Activated CD8-positive, alpha-beta T cell treated with anti-CD3 and anti-CD28 coated beads, Interleukin-2, amount 10 ng/mL, durations not matched to agents 7 days and 5 days (primary cell): ENCODE measurements at regions not wholly inside any gene's neighbourhood (a gene's known extent, or its start where the extent isn't known, plus 50 kb on each side); places are given as distances from the start of the nearest gene placed in this dataset.

Source experiments
- ATAC-seq: fragments of 150-1000 bp; cut with Tn5 transposase; one replicate; pipeline ENCODE4 v1.10.0; 2021; ENCODE audit warnings: moderate library complexity
- CTCF ChIA-PET: fragments of 350-600 bp; sonication (Branson Sonifier 250); formaldehyde crosslinking; loops from one replicate; lab custom pipeline; 2021; ENCODE audit warnings: antibody characterized with exemption; lab: Charles Lee
- POLR2A ChIA-PET: fragments of 350-600 bp; sonication (Branson Sonifier 250); formaldehyde crosslinking; loops from one replicate; lab custom pipeline; 2021; ENCODE audit warnings: antibody characterized with exemption; lab: Charles Lee
- DNase-seq: peaks from one replicate; pipeline ENCODE4 v3.0.0-alpha.2; 2020
- H3K27ac Mint-ChIP-seq: one replicate; pipeline ENCODE4 v1.8.0; 2021; ENCODE audit warnings: mild to moderate bottlenecking, mixed read lengths
- H3K27me3 Mint-ChIP-seq: one replicate; pipeline ENCODE4 v1.8.0; 2021; ENCODE audit warnings: low read depth, mixed read lengths
- H3K36me3 Mint-ChIP-seq: one replicate; pipeline ENCODE4 v1.8.0; 2021; ENCODE audit warnings: low read depth, mixed read lengths
- H3K4me1 Mint-ChIP-seq: one replicate; pipeline ENCODE4 v1.8.0; 2021; ENCODE audit warnings: low read depth, mixed read lengths
- H3K4me3 Mint-ChIP-seq: one replicate; pipeline ENCODE4 v1.8.0; 2021; ENCODE audit warnings: mild to moderate bottlenecking, mixed read lengths
- H3K9me3 Mint-ChIP-seq: one replicate; pipeline ENCODE4 v1.8.0; 2022; ENCODE audit warnings: mixed read lengths; ENCODE audit not compliant: insufficient read depth

DNA sequence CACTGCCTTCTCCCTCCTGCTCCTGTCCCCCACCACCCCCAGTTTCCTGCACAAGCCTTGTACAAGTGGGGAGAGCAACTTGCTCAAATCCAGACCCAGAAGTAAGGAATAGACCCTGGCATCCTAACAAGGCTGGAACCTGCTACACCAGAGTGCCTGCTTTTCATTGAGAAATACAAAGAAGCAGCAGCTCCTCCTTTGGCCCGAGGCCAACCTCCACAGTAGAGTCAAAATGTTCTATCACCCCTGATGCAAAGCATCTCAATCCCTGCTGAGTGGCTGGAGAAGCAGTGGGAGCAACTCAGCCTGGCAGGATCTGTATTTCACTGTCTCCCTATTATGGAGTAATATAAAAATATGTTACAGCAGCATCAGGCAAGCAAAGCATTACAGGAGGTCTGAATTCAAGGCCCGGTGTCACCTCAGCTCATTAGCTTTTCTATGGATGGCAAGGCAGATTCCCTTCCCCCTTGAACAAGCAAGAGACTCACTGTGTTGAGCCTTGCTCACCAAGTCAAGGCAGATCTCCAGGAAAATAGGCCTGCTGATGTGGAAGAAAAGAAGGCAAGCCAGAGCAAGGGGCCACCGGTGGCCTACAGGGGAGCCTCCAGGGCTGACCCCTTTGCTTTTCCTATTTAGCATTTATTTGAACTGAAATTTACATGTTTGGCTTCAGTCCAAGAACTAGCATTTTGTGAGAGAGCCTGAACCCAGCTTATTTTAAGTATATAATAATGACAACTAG, 186.3 kb upstream of the EGLN3 start:
- Mint-ChIP-seq H3K4me1 (no peaks in the 10 kb centered on the region), H3K36me3 (no peaks in the 10 kb centered on the region), H3K9me3 (no peaks in the 10 kb centered on the region), H3K27me3 (peaks cover 7% of the 10 kb centered on the region), H3K4me3 (no peak overlapping the region), H3K27ac (no peak overlapping the region)
- DNase-seq, result no peak
- ChIA-PET CTCF (no interaction called here), POLR2A (no interaction called here)
- no peak for ATAC-seq

DNA sequence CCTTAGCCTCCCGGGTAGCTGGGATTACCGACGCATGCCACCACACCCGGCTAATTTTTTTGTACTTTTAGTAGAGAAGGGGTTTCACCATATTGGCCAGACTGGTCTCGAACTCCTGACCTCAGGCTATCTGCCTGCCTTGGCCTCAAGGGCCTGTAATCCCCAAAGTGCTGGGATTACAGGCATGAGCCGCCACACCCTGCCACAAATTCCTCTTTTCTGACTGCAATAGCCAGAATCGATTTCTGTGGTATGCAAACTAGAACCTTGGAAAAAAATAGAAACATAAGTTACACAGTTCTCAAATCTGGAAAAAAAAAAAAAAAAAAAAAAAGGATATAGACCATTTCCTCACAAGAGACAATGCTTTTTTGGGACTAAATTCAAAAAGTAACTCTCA, 184.6 kb upstream of the EGLN3 start:
- ChIA-PET CTCF (no interaction called here), POLR2A (no interaction called here)
- DNase-seq (no peak), ATAC-seq (no peak)
- no peak overlapping the region for H3K4me3 Mint-ChIP-seq
- peaks cover 6% of the 10 kb centered on the region for H3K27me3 Mint-ChIP-seq
- H3K4me1 Mint-ChIP-seq, result no peaks in the 10 kb centered on the region
- no peaks in the 10 kb centered on the region for H3K36me3 Mint-ChIP-seq
- H3K27ac Mint-ChIP-seq, result no peak overlapping the region
- no peaks in the 10 kb centered on the region for H3K9me3 Mint-ChIP-seq

DNA sequence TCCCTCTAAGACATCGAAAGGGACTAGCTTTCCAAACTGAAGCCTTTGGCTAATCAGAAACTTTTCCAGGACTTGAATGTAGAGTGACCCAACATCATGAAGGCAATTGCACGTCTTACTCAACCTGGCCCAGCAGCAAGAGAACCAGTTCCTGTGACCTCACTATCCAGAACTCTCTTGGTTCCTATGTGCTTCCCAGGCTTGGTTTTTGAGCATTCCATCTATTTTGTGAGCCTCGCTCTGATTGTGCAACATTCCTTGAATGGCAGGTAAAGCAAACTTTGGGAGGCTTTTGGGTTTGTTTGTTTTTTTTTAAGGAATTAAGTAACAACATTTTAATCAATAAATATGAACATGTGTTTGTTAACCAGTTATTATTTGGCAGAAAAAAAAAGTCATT, 183.6 kb upstream of the EGLN3 start:
- peaks cover 6% of the 10 kb centered on the region for H3K27me3 Mint-ChIP-seq
- ATAC-seq (no peak), DNase-seq (no peak)
- no peaks in the 10 kb centered on the region for H3K4me1 Mint-ChIP-seq
- H3K9me3 Mint-ChIP-seq, result no peaks in the 10 kb centered on the region
- H3K4me3 Mint-ChIP-seq, result no peak overlapping the region
- CTCF ChIA-PET, result no interaction called here
- H3K27ac Mint-ChIP-seq, result no peak overlapping the region
- POLR2A ChIA-PET, result no interaction called here
- H3K36me3 Mint-ChIP-seq, result no peaks in the 10 kb centered on the region

DNA sequence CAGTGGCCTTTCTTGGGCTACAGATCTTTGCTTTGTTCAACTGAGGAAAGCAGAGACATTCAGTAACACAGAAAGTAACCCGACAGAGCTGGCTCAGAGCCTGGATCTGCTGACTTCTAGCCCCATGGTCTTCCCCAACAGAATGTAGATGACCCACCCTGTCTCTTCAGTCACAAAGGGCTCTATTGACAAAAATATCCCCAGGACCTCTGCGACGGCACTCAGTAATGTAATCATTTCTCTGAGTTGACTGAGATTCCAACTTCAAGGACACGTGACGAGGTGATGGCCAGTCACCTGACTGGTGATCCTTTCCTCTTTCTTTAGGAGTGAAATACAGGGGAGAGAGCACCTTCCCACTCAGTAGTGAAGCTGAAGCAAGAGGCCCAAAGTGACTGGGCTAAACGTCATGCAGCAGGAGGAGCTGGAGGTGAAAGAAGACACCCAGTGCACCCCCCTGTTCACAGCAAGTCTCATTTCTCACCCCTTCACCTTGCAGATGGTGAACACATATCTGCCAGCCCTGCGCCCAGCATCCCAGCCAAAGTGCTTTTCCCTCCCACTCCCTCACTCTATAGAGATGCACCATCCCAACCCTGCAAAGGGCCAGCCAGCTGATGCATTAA, 179.2 kb upstream of the EGLN3 start:
- ATAC-seq (no peak), DNase-seq (no peak)
- CTCF ChIA-PET, result no interaction called here
- H3K4me3 Mint-ChIP-seq, result no peak overlapping the region
- peaks cover 3% of the 10 kb centered on the region for H3K27me3 Mint-ChIP-seq
- no peaks in the 10 kb centered on the region for H3K4me1 Mint-ChIP-seq
- POLR2A ChIA-PET, result no interaction called here
- H3K36me3 Mint-ChIP-seq, result no peaks in the 10 kb centered on the region
- H3K9me3 Mint-ChIP-seq, result no peaks in the 10 kb centered on the region
- no peak overlapping the region for H3K27ac Mint-ChIP-seq

DNA sequence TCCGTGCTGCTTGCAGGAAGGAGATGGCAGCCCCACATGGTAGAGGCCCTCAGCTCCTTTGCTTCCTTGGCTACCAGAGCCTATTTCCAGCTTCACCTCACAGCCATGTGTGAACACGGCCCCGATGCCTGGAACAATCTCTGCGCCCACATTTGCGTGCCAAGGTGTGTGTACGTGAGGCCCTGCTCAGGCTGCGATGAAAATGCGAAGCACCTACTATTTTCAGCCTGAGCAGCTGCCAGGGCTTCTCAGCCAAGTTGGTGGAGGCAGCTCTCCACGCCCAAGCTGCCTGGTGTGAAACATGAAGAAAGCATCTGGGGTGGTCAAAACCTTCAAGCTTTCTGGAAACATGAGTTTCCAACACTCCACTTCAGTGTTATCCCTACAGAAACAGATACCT, 177.8 kb upstream of the EGLN3 start:
- peaks cover 4% of the 10 kb centered on the region for H3K27me3 Mint-ChIP-seq
- H3K4me1 Mint-ChIP-seq, result no peaks in the 10 kb centered on the region
- H3K27ac Mint-ChIP-seq, result no peak overlapping the region
- no peak for ATAC-seq
- H3K36me3 Mint-ChIP-seq, result no peaks in the 10 kb centered on the region
- no peak for DNase-seq
- no peaks in the 10 kb centered on the region for H3K9me3 Mint-ChIP-seq
- no peak overlapping the region for H3K4me3 Mint-ChIP-seq
- POLR2A ChIA-PET, result no interaction called here
- CTCF ChIA-PET, result no interaction called here

DNA sequence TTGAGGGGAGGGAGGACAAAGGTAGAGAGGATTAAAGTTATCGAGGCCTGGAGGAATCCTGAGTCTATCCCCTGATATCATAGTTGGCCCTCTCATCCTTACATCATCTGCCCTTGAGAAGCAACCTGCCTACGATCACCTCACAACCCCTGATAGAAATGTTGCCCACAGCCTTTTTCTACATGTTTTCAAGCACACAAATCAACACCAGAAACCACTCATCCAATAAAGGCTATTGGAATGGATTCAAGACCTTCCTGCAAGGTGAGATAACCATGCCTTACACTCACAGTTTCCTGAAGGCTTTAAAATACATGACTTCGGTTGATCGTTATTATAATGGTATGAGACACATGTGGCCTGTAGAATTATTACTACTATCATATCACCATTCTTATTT, 175.7 kb upstream of the EGLN3 start:
- CTCF ChIA-PET, result no interaction called here
- H3K27ac Mint-ChIP-seq, result no peak overlapping the region
- POLR2A ChIA-PET, result no interaction called here

DNA sequence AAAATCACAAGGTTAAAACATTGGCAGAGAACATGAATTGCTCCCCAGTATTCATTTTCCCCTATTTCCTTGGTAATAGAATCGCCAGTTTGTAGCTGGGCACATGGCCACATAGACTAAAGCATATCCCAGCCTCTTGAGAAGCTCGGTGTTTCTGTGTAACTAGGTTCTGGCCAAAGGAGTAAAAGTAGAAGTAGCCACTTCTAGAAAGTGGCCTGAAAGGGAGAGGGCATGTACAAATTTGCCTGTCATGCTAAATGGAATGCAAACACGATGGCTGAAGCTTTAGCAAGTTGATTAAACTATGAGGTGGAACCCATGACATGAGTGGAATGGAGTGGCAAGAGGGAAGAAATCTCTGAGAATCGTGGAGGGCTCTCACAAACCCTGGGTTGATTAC, 173.7 kb upstream of the EGLN3 start:
- H3K36me3 Mint-ChIP-seq, result no peaks in the 10 kb centered on the region
- H3K4me1 Mint-ChIP-seq, result no peaks in the 10 kb centered on the region
- H3K4me3 Mint-ChIP-seq, result no peak overlapping the region
- ChIA-PET CTCF (interaction anchor here (1.6 kb wide), 1 partner anchor 285 kb away, joined by 3 read pairs; no protein-coding TSS in a partner anchor), POLR2A (no interaction called here)
- peaks cover 17% of the 10 kb centered on the region for H3K27me3 Mint-ChIP-seq
- H3K27ac Mint-ChIP-seq, result no peak overlapping the region
- DNase-seq (no peak), ATAC-seq (no peak)
- H3K9me3 Mint-ChIP-seq, result no peaks in the 10 kb centered on the region

More for the DNA sequence above, 175.7 kb upstream of the EGLN3 start:
- Mint-ChIP-seq H3K4me1 (no peaks in the 10 kb centered on the region), H3K36me3 (no peaks in the 10 kb centered on the region), H3K27me3 (peaks cover 14% of the 10 kb centered on the region), H3K4me3 (no peak overlapping the region), H3K9me3 (no peaks in the 10 kb centered on the region)
- no peak for ATAC-seq
- DNase-seq, result no peak

DNA sequence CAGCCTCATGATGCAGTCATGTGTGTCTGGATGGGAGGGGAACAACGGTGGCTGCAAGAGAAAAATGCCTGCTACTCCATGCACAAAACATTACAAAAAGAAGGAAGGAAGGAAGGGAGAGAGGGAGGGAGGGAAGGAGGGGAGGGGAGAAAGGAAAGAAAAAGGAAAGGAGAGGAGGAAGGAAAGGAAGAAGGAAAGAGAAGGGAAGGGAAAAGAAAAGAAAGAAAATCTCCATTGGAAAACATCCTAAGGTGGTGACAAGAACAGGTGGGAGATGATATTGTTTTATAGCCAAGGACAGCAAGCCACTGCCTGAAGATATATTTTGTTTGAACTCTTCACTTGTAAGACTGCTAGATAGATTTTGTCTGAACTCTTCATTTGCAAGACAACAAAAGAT, 171.8 kb upstream of the EGLN3 start:
- no peak overlapping the region for H3K4me3 Mint-ChIP-seq
- DNase-seq (no peak), ATAC-seq (no peak)
- H3K4me1 Mint-ChIP-seq, result no peaks in the 10 kb centered on the region
- no peaks in the 10 kb centered on the region for H3K9me3 Mint-ChIP-seq
- no peak overlapping the region for H3K27ac Mint-ChIP-seq
- POLR2A ChIA-PET, result no interaction called here
- peaks cover 17% of the 10 kb centered on the region for H3K27me3 Mint-ChIP-seq
- CTCF ChIA-PET, result no interaction called here
- H3K36me3 Mint-ChIP-seq, result no peaks in the 10 kb centered on the region

DNA sequence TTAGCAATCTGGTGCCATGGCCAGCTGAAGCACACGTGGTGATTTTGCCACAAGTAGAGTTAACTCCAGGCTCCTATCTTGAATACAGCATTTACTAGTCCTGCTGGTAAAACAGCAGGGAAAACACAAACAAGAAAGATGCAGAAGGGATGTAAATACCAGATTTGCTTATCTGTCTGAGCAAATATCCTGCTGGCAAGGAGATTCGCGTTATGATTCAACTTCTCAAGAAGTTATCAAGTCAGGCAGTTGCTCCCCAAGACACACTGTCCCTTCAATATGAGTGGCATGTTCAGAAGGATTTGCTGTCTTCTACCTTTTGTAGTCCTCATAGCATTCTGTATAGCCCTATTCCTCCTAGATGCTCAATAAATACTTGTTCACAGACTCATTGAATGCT, 171.2 kb upstream of the EGLN3 start:
- DNase-seq, result no peak
- ChIA-PET POLR2A (no interaction called here), CTCF (no interaction called here)
- H3K4me3 Mint-ChIP-seq, result no peak overlapping the region
- H3K9me3 Mint-ChIP-seq, result no peaks in the 10 kb centered on the region
- no peak for ATAC-seq
- H3K4me1 Mint-ChIP-seq, result no peaks in the 10 kb centered on the region
- H3K36me3 Mint-ChIP-seq, result no peaks in the 10 kb centered on the region
- H3K27ac Mint-ChIP-seq, result no peak overlapping the region
- H3K27me3 Mint-ChIP-seq, result peaks cover 21% of the 10 kb centered on the region

DNA sequence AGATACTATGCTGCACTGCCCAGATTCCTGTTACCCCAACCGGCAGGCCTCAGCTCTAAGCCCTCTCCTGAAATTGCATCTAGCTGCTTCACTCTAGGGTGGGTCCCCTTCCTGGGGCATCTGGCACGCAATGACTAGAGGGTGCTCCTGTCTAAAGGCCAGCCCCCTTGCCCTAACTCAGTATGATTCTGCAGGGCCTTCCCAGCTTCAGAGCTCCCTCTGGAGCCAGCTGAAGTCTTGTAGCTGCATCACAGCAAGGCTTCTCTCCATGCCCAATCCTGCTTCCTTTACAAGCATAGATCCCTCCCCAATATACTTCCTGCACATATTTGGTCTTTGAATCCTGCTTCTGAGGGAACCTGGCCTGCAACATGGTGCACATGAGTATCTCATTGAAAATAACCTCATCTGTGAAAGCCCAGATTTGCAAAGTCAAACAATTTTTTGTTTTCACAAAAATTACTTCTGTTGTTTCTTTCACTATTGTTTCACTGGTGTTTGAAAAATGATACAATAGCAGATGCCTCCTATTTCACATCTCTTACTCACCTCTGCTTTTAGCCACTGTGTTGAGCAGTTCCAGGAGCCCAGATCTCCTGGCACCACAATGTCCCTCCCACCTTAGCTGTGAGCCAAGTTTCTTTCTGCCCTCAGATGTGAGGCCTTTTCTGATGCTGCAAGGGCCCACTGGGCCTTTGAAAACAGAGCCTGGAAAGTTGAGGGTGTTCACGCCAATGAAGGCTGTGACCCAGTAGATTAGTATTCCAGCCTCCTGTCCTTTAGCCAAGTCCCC, 169.5 kb upstream of the EGLN3 start:
- H3K9me3 Mint-ChIP-seq, result no peaks in the 10 kb centered on the region
- ATAC-seq (no peak), DNase-seq (no peak)
- no peak overlapping the region for H3K4me3 Mint-ChIP-seq
- no peak overlapping the region for H3K27ac Mint-ChIP-seq
- no peaks in the 10 kb centered on the region for H3K4me1 Mint-ChIP-seq
- no peaks in the 10 kb centered on the region for H3K36me3 Mint-ChIP-seq
- peaks cover 32% of the 10 kb centered on the region for H3K27me3 Mint-ChIP-seq
- ChIA-PET CTCF (no interaction called here), POLR2A (no interaction called here)

DNA sequence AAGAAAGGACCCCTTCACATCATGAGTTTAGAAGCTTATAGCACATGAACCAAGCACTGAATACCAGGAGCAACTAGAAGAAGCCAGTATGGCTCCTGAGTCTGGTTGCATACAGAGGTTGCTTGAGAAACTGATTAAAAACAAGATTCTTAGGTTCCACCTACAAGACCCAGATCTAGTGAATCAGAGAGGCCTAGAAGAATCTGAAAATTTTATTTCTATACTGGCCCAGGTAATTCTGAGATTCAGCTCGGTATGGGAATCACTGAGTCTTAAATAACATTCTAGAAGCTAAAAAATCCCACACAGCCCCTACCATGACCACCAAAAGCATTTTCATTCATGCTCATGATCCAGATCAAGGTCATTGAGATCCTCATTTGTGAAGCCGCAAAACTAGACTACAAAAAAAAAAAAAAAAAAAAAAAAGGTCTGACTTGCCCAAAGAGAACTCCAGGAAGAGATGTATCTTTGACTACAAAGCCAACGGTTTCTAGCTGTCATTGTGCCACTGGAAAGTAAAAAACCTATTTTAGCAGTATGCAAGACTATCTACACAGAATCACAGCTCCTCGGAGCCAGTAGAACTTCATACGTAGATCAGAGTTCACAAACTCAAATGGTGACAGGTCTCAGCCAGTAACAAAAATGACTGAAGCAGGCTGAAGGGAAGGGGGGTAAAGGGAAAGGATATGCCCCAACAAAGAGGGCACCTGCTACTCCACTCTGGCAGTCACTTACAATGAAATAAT, 168.4 kb upstream of the EGLN3 start:
- H3K4me1 Mint-ChIP-seq, result no peaks in the 10 kb centered on the region
- no peak overlapping the region for H3K27ac Mint-ChIP-seq
- ChIA-PET POLR2A (no interaction called here), CTCF (interaction anchor here (0.9 kb wide), 1 partner anchor 21 kb away, joined by 4 read pairs; no protein-coding TSS in a partner anchor)
- peaks cover 33% of the 10 kb centered on the region for H3K27me3 Mint-ChIP-seq
- no peak overlapping the region for H3K4me3 Mint-ChIP-seq
- ATAC-seq, result no peak
- DNase-seq, result no peak
- H3K9me3 Mint-ChIP-seq, result no peaks in the 10 kb centered on the region
- H3K36me3 Mint-ChIP-seq, result no peaks in the 10 kb centered on the region
